Upper lobe of left lung (tissue), 6 donors: ENCODE measurements at regions not wholly inside any gene's neighbourhood (a gene's known extent, or its start where the extent isn't known, plus 50 kb on each side); places are given as distances from the start of the nearest gene placed in this dataset.

Experiments used
- ATAC-seq, 2 donors: fragments of 200-7000 bp; cut with Tn5 transposase; one replicate each; pipeline ENCODE4 v1.9.1; 2022; ENCODE audit warnings: mild to moderate bottlenecking in 2 of 2, moderate library complexity in 2 of 2; ENCODE audit not compliant: low FRiP score in 2 of 2
- DNase-seq, 2 donors: peaks; one replicate each; pipeline ENCODE4 v3.0.0-alpha.2; 2019 to 2020
- H3K27ac ChIP-seq, 4 donors: fragments of 200-600 bp; sonication (generic); one replicate each; pipeline ENCODE4 v1.5.1; 2016 to 2019
- H3K27me3 ChIP-seq, 4 donors: fragments of 200-600 bp; sonication (generic); one replicate each; pipeline ENCODE4 v1.5.1; 2017 to 2019
- H3K36me3 ChIP-seq, 4 donors: fragments of 200-600 bp; sonication (generic); one replicate each; pipeline ENCODE4 v1.5.1; 2016 to 2019
- H3K4me1 ChIP-seq, 4 donors: fragments of 200-600 bp; sonication (generic); one replicate each; pipeline ENCODE4 v1.5.1; 2018 to 2019
- H3K4me3 ChIP-seq, 4 donors: fragments of 200-600 bp; sonication (generic); one replicate each; pipeline ENCODE4 v1.5.1; 2017 to 2019; ENCODE audit warnings: mild to moderate bottlenecking in 2 of 4, moderate library complexity in 1 of 4
- H3K9me3 ChIP-seq, 4 donors: fragments of 200-600 bp; sonication (generic); one replicate each; pipeline ENCODE4 v1.5.1; 2018 to 2019
- EP300 ChIP-seq, 4 donors: sonication (generic); formaldehyde crosslinking; IDR thresholded peaks; one replicate each; pipeline ENCODE4 v1.5.1; 2017; ENCODE audit warnings: antibody characterized with exemption in 4 of 4, control low read depth in 2 of 4
- POLR2A ChIP-seq, 4 donors: fragments of 450-650 bp; IDR thresholded peaks; one replicate each; pipeline ENCODE4 v1.5.1; 2016 to 2017; ENCODE audit warnings: antibody characterized with exemption in 4 of 4, mild to moderate bottlenecking in 2 of 4
- POLR2AphosphoS5 ChIP-seq, 2 donors: sonication (generic); formaldehyde crosslinking; IDR thresholded peaks; one replicate each; pipeline ENCODE4 v1.5.1; 2017; ENCODE audit warnings: antibody characterized with exemption in 2 of 2
- WGBS, 2 donors: methylation state at CpG; one replicate each; pipeline ENCODE4 v1.1.5; 2017 to 2018; 5-methylcytosine and 5-hydroxymethylcytosine counted together
- TF ChIP-seq, protein P1 (sequence below), 6 experiments: fragments of 450-650 bp in 4 of 6; fragments of 200-600 bp in 2 of 6; sonication (generic) in 2 of 6; IDR thresholded peaks; one replicate each; pipeline ENCODE4 v1.5.1; 2016 to 2019; ENCODE audit warnings: antibody characterized with exemption in 6 of 6
- donor health status: DM: no; HTN: no; CAD: no; lungs with moderate emphysema.
- donor health status: DM: no; HTN: yes; CAD: no; lungs with severe emphysema.

DNA sequence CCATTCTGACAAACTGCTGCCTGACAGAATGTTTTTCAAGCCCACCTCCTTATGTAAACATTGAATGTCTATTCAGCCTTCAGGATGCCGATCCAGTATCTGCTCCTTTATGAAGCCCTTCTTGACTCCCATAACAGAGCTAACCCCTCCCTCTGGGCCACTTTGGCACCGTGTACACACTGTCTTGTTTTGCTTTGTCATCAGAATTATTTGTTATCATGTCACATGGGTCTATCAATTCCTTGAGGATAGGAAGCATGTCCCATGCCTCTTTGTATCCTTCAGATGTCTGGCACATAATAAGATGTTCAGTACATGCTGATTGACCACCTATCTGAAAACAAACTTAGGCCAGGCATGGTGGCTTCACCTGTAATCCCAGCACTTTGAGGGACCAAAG is 92.3 kb downstream of the PRLHR start:
- H3K27me3 ChIP-seq, result no peaks in the 10 kb centered on the region
- no peaks in the 10 kb centered on the region for H3K36me3 ChIP-seq
- H3K4me1 ChIP-seq, result no peaks in the 10 kb centered on the region
- H3K9me3 ChIP-seq, result no peaks in the 10 kb centered on the region
- no peak for DNase-seq
- no peak for ATAC-seq
- TF ChIP-seq POLR2A (IDR thresholded peaks at IDR 0.05) (no peak), POLR2AphosphoS5 (IDR thresholded peaks at IDR 0.05) (no peak), EP300 (IDR thresholded peaks at IDR 0.05) (no peak)
- TF ChIP-seq, protein P1, sequence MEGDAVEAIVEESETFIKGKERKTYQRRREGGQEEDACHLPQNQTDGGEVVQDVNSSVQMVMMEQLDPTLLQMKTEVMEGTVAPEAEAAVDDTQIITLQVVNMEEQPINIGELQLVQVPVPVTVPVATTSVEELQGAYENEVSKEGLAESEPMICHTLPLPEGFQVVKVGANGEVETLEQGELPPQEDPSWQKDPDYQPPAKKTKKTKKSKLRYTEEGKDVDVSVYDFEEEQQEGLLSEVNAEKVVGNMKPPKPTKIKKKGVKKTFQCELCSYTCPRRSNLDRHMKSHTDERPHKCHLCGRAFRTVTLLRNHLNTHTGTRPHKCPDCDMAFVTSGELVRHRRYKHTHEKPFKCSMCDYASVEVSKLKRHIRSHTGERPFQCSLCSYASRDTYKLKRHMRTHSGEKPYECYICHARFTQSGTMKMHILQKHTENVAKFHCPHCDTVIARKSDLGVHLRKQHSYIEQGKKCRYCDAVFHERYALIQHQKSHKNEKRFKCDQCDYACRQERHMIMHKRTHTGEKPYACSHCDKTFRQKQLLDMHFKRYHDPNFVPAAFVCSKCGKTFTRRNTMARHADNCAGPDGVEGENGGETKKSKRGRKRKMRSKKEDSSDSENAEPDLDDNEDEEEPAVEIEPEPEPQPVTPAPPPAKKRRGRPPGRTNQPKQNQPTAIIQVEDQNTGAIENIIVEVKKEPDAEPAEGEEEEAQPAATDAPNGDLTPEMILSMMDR (IDR thresholded peaks at IDR 0.05), result no peak
- no peak overlapping the region for H3K27ac ChIP-seq
- 24 to 41% methylated on average over 2 of the region's 2 CpGs for WGBS, 2 donors
- no peak overlapping the region for H3K4me3 ChIP-seq

DNA sequence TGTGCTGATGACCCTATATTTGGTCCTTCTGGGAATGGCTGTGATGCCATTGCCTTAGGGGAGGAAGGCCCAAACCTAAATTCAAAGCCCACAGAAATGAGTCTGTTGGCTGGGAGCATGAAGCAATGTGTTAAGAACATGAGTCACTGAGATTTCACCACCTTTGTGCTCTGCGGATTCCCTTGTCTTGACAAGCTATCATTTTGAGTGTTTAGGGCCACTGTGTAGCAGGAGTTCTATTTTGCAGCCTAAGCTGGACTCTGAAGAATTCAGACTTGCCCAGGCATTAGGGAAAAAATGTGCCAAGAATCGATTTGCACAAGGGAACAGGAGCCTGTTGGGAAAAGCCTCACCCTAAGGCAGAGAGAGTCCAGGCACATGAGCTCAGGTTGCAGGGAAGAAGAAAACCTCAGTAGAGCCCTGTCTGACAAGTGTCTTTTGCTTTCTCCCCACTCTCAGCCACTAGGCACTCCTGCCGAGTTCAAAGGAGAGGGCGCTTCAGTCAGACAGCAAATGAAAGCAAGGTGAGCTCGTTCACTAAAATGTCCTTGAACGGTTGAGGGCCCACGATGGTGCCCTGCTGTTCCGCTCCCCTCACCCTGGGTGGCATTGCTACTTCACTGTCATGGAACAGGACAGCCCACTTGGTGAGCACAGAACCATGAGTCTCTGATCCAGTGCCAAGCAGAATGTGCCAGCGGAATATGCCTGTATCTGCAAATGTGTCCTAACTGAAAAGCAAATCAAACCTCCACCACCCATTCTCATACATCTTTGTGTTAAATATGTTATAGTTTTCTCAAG is 93.6 kb downstream of the PRLHR start:
- Histone ChIP-seq H3K27me3 (no peaks in the 10 kb centered on the region), H3K36me3 (no peaks in the 10 kb centered on the region), H3K9me3 (no peaks in the 10 kb centered on the region), H3K27ac (no peak overlapping the region), H3K4me1 (no peaks in the 10 kb centered on the region), H3K4me3 (no peak overlapping the region)
- no peak for TF ChIP-seq POLR2AphosphoS5 (IDR thresholded peaks at IDR 0.05)
- TF ChIP-seq EP300 (IDR thresholded peaks at IDR 0.05), result no peak
- WGBS, 2 donors, result 54 to 62% methylated on average over 8 to 9 of the region's 9 CpGs
- DNase-seq (no peak), ATAC-seq (peak; percentile 34 to 50)

DNA sequence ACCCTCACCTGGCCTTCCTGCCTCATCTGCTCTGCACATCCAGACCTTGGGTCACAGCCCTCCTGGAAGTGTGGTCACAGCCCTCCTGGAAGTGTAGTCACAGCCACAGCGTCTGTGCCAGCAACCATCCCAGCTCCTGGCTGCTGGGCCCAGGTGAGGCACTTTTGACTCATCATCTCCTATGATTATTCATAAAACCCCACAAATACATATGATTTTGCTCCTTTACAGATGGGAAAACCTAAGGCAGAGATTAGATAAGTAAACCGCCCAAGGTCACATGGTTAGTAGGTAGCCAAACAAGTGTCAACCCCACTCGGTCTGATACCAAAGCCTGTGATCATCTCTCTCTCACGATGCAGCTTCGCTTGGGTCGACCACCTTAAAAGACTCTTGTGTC is 94.3 kb downstream of the PRLHR start:
- Histone ChIP-seq H3K27me3 (no peaks in the 10 kb centered on the region), H3K4me1 (no peaks in the 10 kb centered on the region), H3K27ac (no peak overlapping the region), H3K9me3 (no peaks in the 10 kb centered on the region), H3K36me3 (no peaks in the 10 kb centered on the region), H3K4me3 (no peak overlapping the region)
- TF ChIP-seq EP300 (IDR thresholded peaks at IDR 0.05), result no peak
- TF ChIP-seq, protein P1 (IDR thresholded peaks at IDR 0.05), result no peak
- 92 to 95% methylated on average over 6 of the region's 6 CpGs for WGBS, 2 donors
- ATAC-seq (peak in 1 of 2 donors; percentile 29), DNase-seq (peak in 1 of 2 donors; percentile 27)

DNA sequence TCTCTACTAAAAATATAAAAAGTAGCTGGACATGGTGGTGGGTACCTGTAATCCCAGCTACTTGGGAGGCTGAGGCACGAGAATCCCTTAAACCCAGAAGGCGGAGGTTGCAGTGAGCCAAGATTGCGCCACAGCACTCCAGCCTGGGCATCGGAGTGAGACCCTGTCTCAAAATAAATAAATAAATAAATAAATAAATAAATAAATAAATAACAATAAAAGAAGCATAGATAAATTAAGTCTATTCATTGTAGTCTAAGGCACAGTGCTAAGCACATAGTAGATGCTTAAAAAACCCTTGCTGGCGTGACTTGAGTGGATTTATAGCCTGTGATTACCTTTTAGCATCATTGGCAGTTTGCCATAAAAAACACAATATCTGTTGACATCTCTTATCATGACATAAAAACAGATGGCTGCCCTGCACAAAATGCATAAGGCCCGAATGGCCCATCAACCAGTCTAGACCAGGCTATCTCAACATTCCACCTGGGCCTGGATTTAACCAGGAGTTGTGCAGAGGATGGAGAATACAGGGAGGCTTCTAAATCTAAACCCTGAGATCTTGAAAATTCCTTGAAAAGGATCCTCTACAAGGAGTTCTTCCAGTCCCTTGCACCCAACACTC is 94.9 kb downstream of the PRLHR start:
- 82 to 85% methylated on average over 6 of the region's 6 CpGs for WGBS, 2 donors
- no peak for ATAC-seq
- H3K4me1 ChIP-seq, result no peaks in the 10 kb centered on the region

DNA sequence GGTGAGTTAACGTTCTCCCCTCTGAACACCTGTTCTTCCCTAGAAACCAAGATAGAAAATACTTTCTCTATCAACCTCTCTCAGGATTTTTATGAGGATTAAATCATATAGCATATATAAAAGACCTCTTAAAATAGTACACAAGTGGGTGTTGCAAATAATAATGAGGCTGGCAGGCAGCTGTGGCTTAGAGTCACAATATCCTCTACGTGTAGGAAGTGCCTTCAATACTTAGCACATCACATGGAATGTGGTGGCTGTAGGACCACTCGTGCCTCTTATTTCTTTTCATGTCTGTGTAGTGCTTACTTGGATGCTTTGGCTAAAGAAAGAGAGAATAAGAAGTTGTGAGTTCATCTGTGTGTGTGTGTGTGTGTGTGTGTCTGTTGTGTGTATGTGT is 96.3 kb downstream of the PRLHR start:
- Histone ChIP-seq H3K4me3 (no peak overlapping the region), H3K27me3 (no peaks in the 10 kb centered on the region), H3K27ac (no peak overlapping the region), H3K9me3 (no peaks in the 10 kb centered on the region), H3K4me1 (no peaks in the 10 kb centered on the region), H3K36me3 (no peaks in the 10 kb centered on the region)
- 61 to 68% methylated on average over 3 of the region's 3 CpGs for WGBS, 2 donors
- ATAC-seq (no peak), DNase-seq (no peak)
- TF ChIP-seq POLR2AphosphoS5 (IDR thresholded peaks at IDR 0.05) (no peak), POLR2A (IDR thresholded peaks at IDR 0.05) (no peak), EP300 (IDR thresholded peaks at IDR 0.05) (no peak)
- TF ChIP-seq, protein P1 (IDR thresholded peaks at IDR 0.05), result no peak

More for the DNA sequence above, 94.9 kb downstream of the PRLHR start:
- no peak overlapping the region for H3K27ac ChIP-seq
- TF ChIP-seq POLR2A (IDR thresholded peaks at IDR 0.05) (no peak), EP300 (IDR thresholded peaks at IDR 0.05) (no peak), POLR2AphosphoS5 (IDR thresholded peaks at IDR 0.05) (no peak)
- TF ChIP-seq, protein P1 (IDR thresholded peaks at IDR 0.05), result no peak
- no peaks in the 10 kb centered on the region for H3K9me3 ChIP-seq
- H3K36me3 ChIP-seq, result no peaks in the 10 kb centered on the region
- H3K4me3 ChIP-seq, result no peak overlapping the region
- DNase-seq, result no peak
- no peaks in the 10 kb centered on the region for H3K27me3 ChIP-seq
